HG02852 (cell line): ENCODE measurements at regions not wholly inside any gene's neighbourhood (a gene's known extent, or its start where the extent isn't known, plus 50 kb on each side); places are given as distances from the start of the nearest gene placed in this dataset.
A peak's percentile ranks its signal among the peaks of the same experiment; 100 is the strongest.

Source experiments
- ATAC-seq: cut with Tn5 transposase; IDR thresholded peaks from one replicate; pipeline ENCODE4 v1.9.1; 2021; ENCODE audit warnings: mild to moderate bottlenecking, moderate library complexity; ENCODE audit not compliant: unreplicated experiment

- no peak for ATAC-seq
Observed at GRCh38 chr13:21814604-21815003, 143.7 kb downstream of the FGF9 start.

GRCh38 chr13:21817878-21818277 is 147.0 kb downstream of the FGF9 start:
- ATAC-seq: no peak

GRCh38 chr13:21822029-21822428 is 151.2 kb downstream of the FGF9 start:
- ATAC-seq: no peak

- no peak for ATAC-seq
Observed at GRCh38 chr13:21823416-21823815, 152.5 kb downstream of the FGF9 start.

GRCh38 chr13:21823949-21824348 is 153.1 kb downstream of the FGF9 start:
- ATAC-seq: no peak

- ATAC-seq: no peak
Observed at GRCh38 chr13:21825186-21825585, 154.3 kb downstream of the FGF9 start.

- no peak for ATAC-seq
Observed at GRCh38 chr13:21825801-21826200, 154.9 kb downstream of the FGF9 start.

GRCh38 chr13:21826214-21827015 is 155.5 kb downstream of the FGF9 start:
- no peak for ATAC-seq

- ATAC-seq: no peak
Observed at GRCh38 chr13:21831654-21832324, 160.9 kb downstream of the FGF9 start.

GRCh38 chr13:21833921-21834320 is 163.0 kb downstream of the FGF9 start:
- ATAC-seq: no peak

- ATAC-seq: no peak
Observed at GRCh38 chr13:21834521-21834920, 163.6 kb downstream of the FGF9 start.

- ATAC-seq: no peak
Observed at GRCh38 chr13:21837288-21837687, 166.4 kb downstream of the FGF9 start.

GRCh38 chr13:21837841-21838551 is 167.1 kb downstream of the FGF9 start:
- no peak for ATAC-seq

- ATAC-seq: no peak
Observed at GRCh38 chr13:21846605-21847004, 175.7 kb downstream of the FGF9 start.

GRCh38 chr13:21849323-21849722 is 178.4 kb downstream of the FGF9 start:
- peak; percentile 88 for ATAC-seq

GRCh38 chr13:21850013-21851006 is 179.4 kb downstream of the FGF9 start:
- no peak for ATAC-seq

GRCh38 chr13:21852043-21852442 is 181.2 kb downstream of the FGF9 start:
- ATAC-seq: no peak

GRCh38 chr13:21853779-21854178 is 182.9 kb downstream of the FGF9 start:
- ATAC-seq: no peak

GRCh38 chr13:21868823-21869222 is 197.9 kb downstream of the FGF9 start:
- no peak for ATAC-seq

- no peak for ATAC-seq
Observed at GRCh38 chr13:21871382-21871781, 200.5 kb downstream of the FGF9 start.

GRCh38 chr13:21871919-21872318 is 201.0 kb downstream of the FGF9 start:
- no peak for ATAC-seq
